GM23338 (cell line): ENCODE measurements at regions not wholly inside any gene's neighbourhood (a gene's known extent, or its start where the extent isn't known, plus 50 kb on each side); places are given as distances from the start of the nearest gene placed in this dataset.

Experiments used
- ATAC-seq: fragments of 200-7000 bp; cut with Tn5 transposase; 3 replicates; pipeline ENCODE4 v1.9.1; 2020
- DNase-seq: peaks from one replicate; pipeline ENCODE4 v3.0.0-alpha.2; 2015; ENCODE audit warnings: low spot score
- H2AFZ ChIP-seq: fragments of 200-600 bp; sonication (generic); 2 replicates; pipeline ENCODE4 v1.8.0; 2016; ENCODE audit warnings: antibody characterized with exemption, mild to moderate bottlenecking, moderate library complexity
- H3F3A ChIP-seq: fragments of 200-600 bp; sonication (generic); replicated peaks from 2 replicates; pipeline ENCODE4 v1.8.0; 2017; ENCODE audit warnings: antibody characterized with exemption, mixed run types, low read depth
- H3K27ac ChIP-seq: fragments of 200-600 bp; sonication (generic); 2 replicates; pipeline ENCODE4 v1.6.1; 2016; ENCODE audit warnings: low read depth
- H3K27me3 ChIP-seq: fragments of 200-600 bp; sonication (generic); 2 replicates; pipeline ENCODE4 v1.8.0; 2016; ENCODE audit warnings: mild to moderate bottlenecking, mixed run types, moderate library complexity; ENCODE audit not compliant: insufficient read depth
- H3K36me3 ChIP-seq: fragments of 200-600 bp; sonication (generic); 2 replicates; pipeline ENCODE4 v1.8.0; 2016; ENCODE audit warnings: mild to moderate bottlenecking; ENCODE audit not compliant: insufficient read depth
- H3K4me1 ChIP-seq: fragments of 200-600 bp; sonication (generic); 2 replicates; pipeline ENCODE4 v1.8.0; 2016; ENCODE audit warnings: mild to moderate bottlenecking, moderate library complexity; ENCODE audit not compliant: insufficient read depth
- H3K4me2 ChIP-seq: fragments of 200-600 bp; sonication (generic); 2 replicates; pipeline ENCODE4 v1.7.1; 2017; ENCODE audit warnings: mixed run types
- H3K4me3 ChIP-seq: fragments of 200-600 bp; sonication (generic); 2 replicates; pipeline ENCODE4 v1.6.1; 2016; ENCODE audit warnings: mixed run types
- H3K79me2 ChIP-seq: fragments of 200-600 bp; sonication (generic); replicated peaks from 2 replicates; pipeline ENCODE4 v1.8.0; 2017; ENCODE audit warnings: mild to moderate bottlenecking; ENCODE audit not compliant: insufficient read depth
- H3K9me2 ChIP-seq: fragments of 200-600 bp; sonication (generic); 2 replicates; pipeline ENCODE4 v1.8.0; 2017; ENCODE audit not compliant: insufficient read depth
- H4K20me1 ChIP-seq: fragments of 200-600 bp; sonication (generic); replicated peaks from 2 replicates; pipeline ENCODE4 v1.8.0; 2017; ENCODE audit warnings: mild to moderate bottlenecking; ENCODE audit not compliant: insufficient read depth
- H3K27ac Mint-ChIP-seq: 2 replicates; pipeline ENCODE4 v1.8.0; 2020; ENCODE audit warnings: inconsistent platforms, mild to moderate bottlenecking, moderate library complexity, mixed read lengths
- H3K27me3 Mint-ChIP-seq: 3 replicates; pipeline ENCODE4 v1.8.0; 2022; ENCODE audit warnings: low read depth, mild to moderate bottlenecking, moderate library complexity, mixed read lengths, inconsistent platforms; ENCODE audit not compliant: insufficient read depth, poor library complexity
- H3K36me3 Mint-ChIP-seq: 3 replicates; pipeline ENCODE4 v1.8.0; 2021; ENCODE audit warnings: low read depth, mild to moderate bottlenecking, inconsistent platforms, moderate library complexity, mixed read lengths
- H3K4me1 Mint-ChIP-seq: 3 replicates; pipeline ENCODE4 v1.8.0; 2020; ENCODE audit warnings: mild to moderate bottlenecking, inconsistent platforms, mixed read lengths
- H3K4me3 Mint-ChIP-seq: 3 replicates; pipeline ENCODE4 v1.8.0; 2021; ENCODE audit warnings: moderate library complexity, mild to moderate bottlenecking, inconsistent platforms, mixed read lengths
- H3K9me3 Mint-ChIP-seq: 3 replicates; pipeline ENCODE4 v1.8.0; 2020; ENCODE audit warnings: moderate library complexity, mild to moderate bottlenecking, inconsistent platforms, mixed read lengths
- CREB1 ChIP-seq: fragments of 250-450 bp; sonication (Bioruptor Pico); IDR thresholded peaks from 2 replicates; pipeline ENCODE4 v1.5.0; 2020; ENCODE audit warnings: low read depth, mild to moderate bottlenecking, moderate library complexity
- CTCF ChIP-seq, 2 experiments: fragments of 200-600 bp in 1 of 2; sonication (generic) in 1 of 2; conservative IDR thresholded peaks; 2 replicates each; pipeline versions ENCODE4 v1.5.1 to v1.6.1; 2016 to 2017; ENCODE audit warnings: antibody characterized with exemption in 2 of 2, low read depth in 2 of 2, mild to moderate bottlenecking in 2 of 2, moderate library complexity in 1 of 2
- JUNB ChIP-seq: IDR thresholded peaks from one replicate; pipeline ENCODE4 v1.6.1; 2016; ENCODE audit warnings: antibody characterized with exemption; ENCODE audit not compliant: unreplicated experiment
- ZNF114 ChIP-seq: fragments of 250-450 bp; sonication (Bioruptor Pico); IDR thresholded peaks from 2 replicates; pipeline ENCODE4 v1.5.0; 2020; ENCODE audit warnings: mild to moderate bottlenecking, moderate library complexity
- ZNF462 ChIP-seq: fragments of 250-450 bp; sonication (Bioruptor Pico); IDR thresholded peaks from 2 replicates; pipeline ENCODE4 v1.5.0; 2020; ENCODE audit warnings: mild to moderate bottlenecking, moderate library complexity

GRCh38 chr13:111857846-111858560 lies 208.9 kb upstream of the SOX1 start:
- Mint-ChIP-seq H3K36me3 (no peaks in the 10 kb centered on the region; the same call in 2 of the 3 replicates), H3K27me3 (peaks cover 13% of the 10 kb centered on the region), H3K4me1 (peaks cover 21% of the 10 kb centered on the region), H3K9me3 (peaks cover 6% of the 10 kb centered on the region; the same call in 2 of the 3 replicates), H3K27ac (no peak overlapping the region), H3K4me3 (no peak overlapping the region)
- DNase-seq (no peak), ATAC-seq (no peak)
- TF ChIP-seq JUNB (no peak), CTCF (conservative IDR thresholded peaks at IDR 0.05; ENCODE audit: low read depth in 2 of 2) (no peak), CREB1 (CRISPR knock-in tag) (no peak), ZNF462 (CRISPR knock-in tag) (no peak), ZNF114 (CRISPR knock-in tag) (no peak)
- Histone ChIP-seq H3K27ac (no peak overlapping the region), H3K4me2 (no peak overlapping the region), H4K20me1 (no peaks in the 10 kb centered on the region), H3K36me3 (no peaks in the 10 kb centered on the region), H3K9me2 (no peaks in the 10 kb centered on the region), H3K79me2 (no peaks in the 10 kb centered on the region), H3K4me1 (peaks cover 6% of the 10 kb centered on the region; the same call in 1 of the 2 replicates), H3K27me3 (no peaks in the 10 kb centered on the region), H2AFZ (no peak overlapping the region; the same call in 1 of the 2 replicates), H3F3A (0 out of 2 replicates have a peak, but pooled peaks cover 3% of the 10 kb centered on the region), H3K4me3 (no peak overlapping the region)
